ENCODE measurements at regions not wholly inside any gene's neighbourhood (a gene's known extent, or its start where the extent isn't known, plus 50 kb on each side); places are given as distances from the start of the nearest gene placed in this dataset.

- DNase-seq (ENCODE audit: low spot score in 2 of 2), result no peak
- 36% methylated on average over 9 of the region's 9 CpGs for WGBS
- Histone ChIP-seq H3K27me3 (peaks cover 43% of the 10 kb centered on the region), H3K4me1 (peaks cover 15% of the 10 kb centered on the region), H3K9me3 (no peaks in the 10 kb centered on the region), H3K4me3 (no peak overlapping the region), H3K36me3 (no peaks in the 10 kb centered on the region), H3K27ac (no peak overlapping the region)
- no peak for TF ChIP-seq EP300 (IDR thresholded peaks at IDR 0.05)
- no peak for TF ChIP-seq CTCF (IDR thresholded peaks at IDR 0.05)
- no peak for TF ChIP-seq POLR2AphosphoS5 (IDR thresholded peaks at IDR 0.05)
- TF ChIP-seq POLR2A (IDR thresholded peaks at IDR 0.05), result no peak
These were observed 310.8 kb downstream of the BMP7 start for GRCh38 chr20:56955680-56956079.

GRCh38 chr20:56956534-56956933 is 309.9 kb downstream of the BMP7 start:
- no peak for DNase-seq (ENCODE audit: low spot score in 2 of 2)
- no peaks in the 10 kb centered on the region for H3K9me3 ChIP-seq
- no peak overlapping the region for H3K27ac ChIP-seq
- no peak overlapping the region for H3K4me3 ChIP-seq
- 62% methylated on average over 7 of the region's 7 CpGs for WGBS
- no peaks in the 10 kb centered on the region for H3K36me3 ChIP-seq
- no peak for TF ChIP-seq CTCF (IDR thresholded peaks at IDR 0.05)
- no peak for TF ChIP-seq EP300 (IDR thresholded peaks at IDR 0.05)
- no peak for TF ChIP-seq POLR2AphosphoS5 (IDR thresholded peaks at IDR 0.05)
- TF ChIP-seq POLR2A (IDR thresholded peaks at IDR 0.05), result no peak
- H3K27me3 ChIP-seq, result peaks cover 47% of the 10 kb centered on the region
- H3K4me1 ChIP-seq, result peaks cover 15% of the 10 kb centered on the region

- Histone ChIP-seq H3K27ac (no peak overlapping the region), H3K9me3 (no peaks in the 10 kb centered on the region), H3K4me3 (no peak overlapping the region), H3K4me1 (peaks cover 8% of the 10 kb centered on the region), H3K36me3 (no peaks in the 10 kb centered on the region), H3K27me3 (peaks cover 46% of the 10 kb centered on the region)
- DNase-seq (ENCODE audit: low spot score in 2 of 2), result no peak
- TF ChIP-seq POLR2AphosphoS5 (IDR thresholded peaks at IDR 0.05), result no peak
- TF ChIP-seq EP300 (IDR thresholded peaks at IDR 0.05), result no peak
- no peak for TF ChIP-seq POLR2A (IDR thresholded peaks at IDR 0.05)
- TF ChIP-seq CTCF (IDR thresholded peaks at IDR 0.05), result no peak
- WGBS, result 74% methylated on average over 33 of the region's 34 CpGs
These were observed 308.5 kb downstream of the BMP7 start for GRCh38 chr20:56957737-56958553.

- peaks cover 6% of the 10 kb centered on the region for H3K4me1 ChIP-seq
- H3K27me3 ChIP-seq, result peaks cover 7% of the 10 kb centered on the region
- H3K27ac ChIP-seq, result no peak overlapping the region
- WGBS, result 42% methylated on average over 2 of the region's 2 CpGs
- H3K36me3 ChIP-seq, result no peaks in the 10 kb centered on the region
- TF ChIP-seq POLR2AphosphoS5 (IDR thresholded peaks at IDR 0.05) (no peak), POLR2A (IDR thresholded peaks at IDR 0.05) (no peak), EP300 (IDR thresholded peaks at IDR 0.05) (no peak), CTCF (IDR thresholded peaks at IDR 0.05) (no peak)
- H3K9me3 ChIP-seq, result no peaks in the 10 kb centered on the region
- no peak overlapping the region for H3K4me3 ChIP-seq
- no peak for DNase-seq (ENCODE audit: low spot score in 2 of 2)
These were observed 301.5 kb downstream of the BMP7 start for GRCh38 chr20:56964901-56965300.

- Histone ChIP-seq H3K4me1 (peaks cover 6% of the 10 kb centered on the region), H3K4me3 (no peak overlapping the region), H3K27me3 (peaks cover under 1% of the 10 kb centered on the region), H3K36me3 (no peaks in the 10 kb centered on the region), H3K9me3 (no peaks in the 10 kb centered on the region), H3K27ac (no peak overlapping the region)
- no peak for DNase-seq (ENCODE audit: low spot score in 2 of 2)
- TF ChIP-seq EP300 (IDR thresholded peaks at IDR 0.05), result no peak
- TF ChIP-seq CTCF (IDR thresholded peaks at IDR 0.05), result no peak
- TF ChIP-seq POLR2AphosphoS5 (IDR thresholded peaks at IDR 0.05), result no peak
- TF ChIP-seq POLR2A (IDR thresholded peaks at IDR 0.05), result no peak
- 58% methylated on average over 9 of the region's 12 CpGs for WGBS
These were observed 298.5 kb downstream of the BMP7 start for GRCh38 chr20:56967916-56968315.

Data from suprapubic skin (tissue), 4 donors.